Midbrain (tissue), 1 donor: ENCODE measurements at regions not wholly inside any gene's neighbourhood (a gene's known extent, or its start where the extent isn't known, plus 50 kb on each side); places are given as distances from the start of the nearest gene placed in this dataset.

Source experiments
- DNase-seq: peaks from one replicate; lab custom pipeline; 2025; lab: John Stamatoyannopoulos, UW

- DNase-seq: no peak
Measured at GRCh38 chr2:144281476-144281875, 238.4 kb downstream of the ZEB2 start.

GRCh38 chr2:144280009-144280408, 239.9 kb downstream of the ZEB2 start:
- DNase-seq: no peak

GRCh38 chr2:144279165-144279564, 240.8 kb downstream of the ZEB2 start:
- no peak for DNase-seq

GRCh38 chr2:144277622-144278354, 242.1 kb downstream of the ZEB2 start:
- DNase-seq: no peak

- DNase-seq: no peak
Measured at GRCh38 chr2:144275340-144275739, 244.6 kb downstream of the ZEB2 start.

- DNase-seq: no peak
Measured at GRCh38 chr2:144274131-144274530, 245.8 kb downstream of the ZEB2 start.

- no peak for DNase-seq
Measured at GRCh38 chr2:144270951-144271350, 249.0 kb downstream of the ZEB2 start.

GRCh38 chr2:144268036-144268678, 251.8 kb downstream of the ZEB2 start:
- no peak for DNase-seq

GRCh38 chr2:144267239-144267638, 252.7 kb downstream of the ZEB2 start:
- no peak for DNase-seq

- no peak for DNase-seq
Measured at GRCh38 chr2:144265654-144266053, 254.3 kb downstream of the ZEB2 start.

GRCh38 chr2:144261966-144262365, 258.0 kb downstream of the ZEB2 start:
- DNase-seq: no peak

- DNase-seq: no peak
Measured at GRCh38 chr2:144261336-144261735, 258.6 kb downstream of the ZEB2 start.

GRCh38 chr2:144259332-144259731, 260.6 kb downstream of the ZEB2 start:
- DNase-seq: no peak

- DNase-seq: no peak
Measured at GRCh38 chr2:144258154-144258553, 261.8 kb downstream of the ZEB2 start.

- DNase-seq: no peak
Measured at GRCh38 chr2:144256996-144257707, 262.8 kb downstream of the ZEB2 start.

GRCh38 chr2:144254342-144255235, 265.3 kb downstream of the ZEB2 start:
- no peak for DNase-seq

- DNase-seq: no peak
Measured at GRCh38 chr2:144253743-144254142, 266.2 kb downstream of the ZEB2 start.

- DNase-seq: no peak
Measured at GRCh38 chr2:144252694-144253093, 267.2 kb downstream of the ZEB2 start.

- no peak for DNase-seq
Measured at GRCh38 chr2:144249035-144249637, 270.8 kb downstream of the ZEB2 start.

- no peak for DNase-seq
Measured at GRCh38 chr2:144248350-144249034, 271.4 kb downstream of the ZEB2 start.

GRCh38 chr2:144244938-144245337, 275.0 kb downstream of the ZEB2 start:
- no peak for DNase-seq
